HepG2 (cell line): ENCODE measurements at regions not wholly inside any gene's neighbourhood (a gene's known extent, or its start where the extent isn't known, plus 50 kb on each side); places are given as distances from the start of the nearest gene placed in this dataset.

Source experiments
- ATAC-seq: fragments of 200-7000 bp; cut with Tn5 transposase; 3 replicates; pipeline ENCODE4 v1.9.1; 2020; ENCODE audit warnings: mild to moderate bottlenecking, moderate library complexity
- BruUV-seq: library from RNA; stranded (reverse); fragments of 400-500 nt; replicated peaks from 2 replicates; lab custom pipeline; 2021; lab: Mats Ljungman, UMichigan
- CTCF ChIA-PET: fragments of 300-600 bp; formaldehyde crosslinking; extraction: SDS; loops from one replicate; lab custom pipeline; 2021; ENCODE audit warnings: low total read pairs, inconsistent platforms, low intra/inter-chr PET ratio; lab: Yijun Ruan, JAX
- POLR2A ChIA-PET: fragments of 350-600 bp; sonication (Branson Sonifier 250); formaldehyde crosslinking; loops from one replicate; lab custom pipeline; 2020; ENCODE audit warnings: antibody characterized with exemption, inconsistent platforms; lab: Yijun Ruan, JAX
- DNase-seq: peaks from one replicate; pipeline ENCODE4 v3.0.0-alpha.2; 2015; ENCODE audit warnings: low spot score
- FAIRE-seq: peaks from 3 replicates; lab custom pipeline; 2011; peaks lifted over from hg19 to GRCh38; lab: Jason Lieb, UNC
- H2AFZ ChIP-seq: one replicate; pipeline ENCODE4 v1.6.1; 2011; ENCODE audit warnings: low read length, inconsistent platforms
- H3K27ac ChIP-seq: fragments of 300-600 bp; 3 replicates; pipeline ENCODE4 v1.8.0; 2011; ENCODE audit warnings: mixed run types, mild to moderate bottlenecking, mixed read lengths, low read length, inconsistent platforms; ENCODE audit not compliant: insufficient read depth; ENCODE audit errors: extremely low read length
- H3K27me3 ChIP-seq, 2 experiments: fragments of 200-600 bp in 1 of 2; 2 replicates in 1 of 2; 3 replicates in 1 of 2; pipeline versions ENCODE4 v1.6.0 to v1.8.0; 2011; ENCODE audit warnings: low read length in 2 of 2, mild to moderate bottlenecking in 2 of 2, moderate library complexity in 2 of 2, inconsistent platforms in 1 of 2; ENCODE audit not compliant: insufficient read depth in 2 of 2, control insufficient read depth in 1 of 2
- H3K36me3 ChIP-seq, 2 experiments: fragments of 200-600 bp in 1 of 2; replicated peaks in 1 of 2; 2 replicates in 1 of 2; 3 replicates in 1 of 2; pipeline versions ENCODE4 v1.5.1 to v1.8.0; 2011; ENCODE audit warnings: low read length in 2 of 2, inconsistent platforms in 1 of 2; ENCODE audit not compliant: insufficient read depth in 2 of 2, control insufficient read depth in 1 of 2
- H3K4me1 ChIP-seq: 2 replicates; pipeline ENCODE4 v1.5.1; 2012; ENCODE audit warnings: low read length, inconsistent platforms; ENCODE audit not compliant: insufficient read depth
- H3K4me2 ChIP-seq: 2 replicates; pipeline ENCODE4 v1.6.0; 2011; ENCODE audit warnings: low read depth, low read length, inconsistent platforms
- H3K4me3 ChIP-seq, 3 experiments: fragments of 200-600 bp in 1 of 3; sonication (generic), shearing (Covaris generic) in 1 of 3; replicated peaks in 1 of 3; 2 replicates each; pipeline ENCODE4 v1.5.1; 2011 to 2016; ENCODE audit warnings: low read length in 3 of 3, inconsistent platforms in 2 of 3, low read depth in 2 of 3, mild to moderate bottlenecking in 2 of 3, control low read depth in 1 of 3, mixed read lengths in 1 of 3; ENCODE audit not compliant: insufficient read depth in 1 of 3
- H3K79me2 ChIP-seq: one replicate; pipeline ENCODE4 v1.6.1; 2011; ENCODE audit warnings: low read length, inconsistent platforms; ENCODE audit not compliant: insufficient read depth
- H3K9ac ChIP-seq: 2 replicates; pipeline ENCODE4 v1.6.0; 2011; ENCODE audit warnings: mild to moderate bottlenecking, low read depth, low read length, inconsistent platforms; ENCODE audit not compliant: insufficient read depth
- H3K9me3 ChIP-seq: 2 replicates; pipeline ENCODE4 v1.5.1; 2012; ENCODE audit warnings: mild to moderate bottlenecking, low read length
- H4K20me1 ChIP-seq: 2 replicates; pipeline ENCODE4 v1.6.0; 2011; ENCODE audit warnings: inconsistent platforms, mild to moderate bottlenecking, low read length, moderate library complexity; ENCODE audit not compliant: insufficient read depth
- ASH2L ChIP-seq: fragments of 300-600, 200-600 bp; sonication (generic); IDR thresholded peaks from 2 replicates; pipeline ENCODE4 v1.7.0; 2017; ENCODE audit warnings: low read depth, mild to moderate bottlenecking, moderate library complexity, mixed read lengths, low read length; ENCODE audit not compliant: insufficient read length
- MBNL3 ChIP-seq: fragments of 250-450 bp; sonication (Bioruptor Pico); conservative IDR thresholded peaks from 2 replicates; pipeline ENCODE4 v1.8.0; 2022; ENCODE audit warnings: mild to moderate bottlenecking, inconsistent platforms
- SAFB2 ChIP-seq: sonication (generic); formaldehyde crosslinking; IDR thresholded peaks from 2 replicates; pipeline ENCODE4 v1.5.1; 2020; ENCODE audit warnings: missing genetic modification reagents, low read depth, mild to moderate bottlenecking, borderline replicate concordance
- TCF7L2 ChIP-seq: IDR thresholded peaks from 2 replicates; pipeline ENCODE4 v1.6.1; 2011; ENCODE audit warnings: mild to moderate bottlenecking, low read depth, low read length, moderate library complexity
- ZNF264 ChIP-seq: sonication (generic); formaldehyde crosslinking; IDR thresholded peaks from 2 replicates; pipeline ENCODE4 v1.4.0; 2020; ENCODE audit warnings: missing genetic modification reagents
- ZNF337 ChIP-seq: sonication (generic); formaldehyde crosslinking; IDR thresholded peaks from 2 replicates; pipeline ENCODE4 v1.5.1; 2020; ENCODE audit warnings: missing genetic modification reagents, low read depth, mild to moderate bottlenecking, borderline replicate concordance
- ZNF382 ChIP-seq: sonication (generic); formaldehyde crosslinking; IDR thresholded peaks from 2 replicates; pipeline ENCODE4 v1.5.0; 2020; ENCODE audit warnings: missing genetic modification reagents, mild to moderate bottlenecking, borderline replicate concordance
- ZNF383 ChIP-seq: sonication (generic); formaldehyde crosslinking; IDR thresholded peaks from 2 replicates; pipeline ENCODE4 v1.4.0; 2020; ENCODE audit warnings: missing genetic modification reagents, mild to moderate bottlenecking, borderline replicate concordance
- ZNF747 ChIP-seq: sonication (generic); formaldehyde crosslinking; IDR thresholded peaks from 2 replicates; pipeline ENCODE4 v1.8.1; 2023; ENCODE audit warnings: missing genetic modification reagents, mild to moderate bottlenecking, borderline replicate concordance
- WGBS: methylation state at CpG from one replicate; pipeline ENCODE4 v1.1.6; 2017; ENCODE audit warnings: low lambda C conversion rate; 5-methylcytosine and 5-hydroxymethylcytosine counted together
- in situ Hi-C: cut with HindIII; loops from 2 replicates; pipeline ENCODE4 v1.10.0; 2017; ENCODE audit warnings: low pct_unique_long_range_greater_than_20kb; ENCODE audit not compliant: extremely low pct_ligation_motif_present
- intact Hi-C: fragments of 100-400 bp; cut with micrococcal nuclease; formaldehyde crosslinking; loops from one replicate; pipeline ENCODE4 v1.10.0; 2022; ENCODE audit not compliant: unreplicated experiment
- TF ChIP-seq, protein P1 (sequence below): sonication (generic); formaldehyde crosslinking; IDR thresholded peaks from 2 replicates; pipeline ENCODE4 v1.4.0; 2020; ENCODE audit warnings: mild to moderate bottlenecking, missing genetic modification reagents

- BruUV-seq: no TSS peak
- H3K27ac ChIP-seq: no peak overlapping the region
- H4K20me1 ChIP-seq: no peaks in the 10 kb centered on the region
- H3K9ac ChIP-seq: no peak overlapping the region
- no peaks in the 10 kb centered on the region for H3K4me1 ChIP-seq
- ChIA-PET CTCF (no interaction called here), POLR2A (no interaction called here)
- no peak overlapping the region for H3K4me2 ChIP-seq
- intact Hi-C loops (no loop called here), in situ Hi-C loops (no loop called here)
- TF ChIP-seq ZNF264 (CRISPR knock-in tag) (no peak), TCF7L2 (peak; percentile 31; the same call in 1 of the 2 replicates)
- ATAC-seq (no peak), FAIRE-seq (no peak), DNase-seq (peak; percentile 1)
- no peaks in the 10 kb centered on the region for H3K36me3 ChIP-seq
- no peak overlapping the region for H2AFZ ChIP-seq
- no peaks in the 10 kb centered on the region for H3K79me2 ChIP-seq
- under 1% methylated on average over 8 of the region's 8 CpGs for WGBS
- H3K4me3 ChIP-seq: no peak overlapping the region
- peaks cover 11% of the 10 kb centered on the region; the same call in 1 of the 2 replicates for H3K9me3 ChIP-seq
- H3K27me3 ChIP-seq: no peaks in the 10 kb centered on the region
These were observed 307.7 kb downstream of the MDFIC start for GRCh38 chr7:115229401-115230105.

- no peak for FAIRE-seq
- in situ Hi-C loops: no loop called here
- WGBS: 26% methylated on average over 5 of the region's 5 CpGs
These were observed 305.8 kb downstream of the MDFIC start for GRCh38 chr7:115227473-115228235.

More at GRCh38 chr7:115227473-115228235, 305.8 kb downstream of the MDFIC start:
- Histone ChIP-seq H3K36me3 (no peaks in the 10 kb centered on the region), H2AFZ (no peak overlapping the region), H3K27me3 (no peaks in the 10 kb centered on the region), H3K9ac (no peak overlapping the region), H3K4me1 (no peaks in the 10 kb centered on the region), H4K20me1 (no peaks in the 10 kb centered on the region), H3K4me3 (no peak overlapping the region), H3K9me3 (peaks cover 19% of the 10 kb centered on the region; the same call in 1 of the 2 replicates), H3K4me2 (no peak overlapping the region), H3K27ac (no peak overlapping the region), H3K79me2 (no peaks in the 10 kb centered on the region)
- ATAC-seq (no peak), DNase-seq (no peak)
- ChIA-PET CTCF (no interaction called here), POLR2A (no interaction called here)
- no TSS peak for BruUV-seq
- intact Hi-C loops: no loop called here
- TF ChIP-seq ZNF383 (CRISPR knock-in tag) (no peak), ZNF382 (CRISPR knock-in tag) (no peak), ZNF337 (CRISPR knock-in tag) (no peak), MBNL3 (CRISPR knock-in tag) (no peak), ZNF747 (CRISPR knock-in tag) (no peak), SAFB2 (CRISPR knock-in tag) (no peak), ASH2L (no peak)
- TF ChIP-seq, protein P1, sequence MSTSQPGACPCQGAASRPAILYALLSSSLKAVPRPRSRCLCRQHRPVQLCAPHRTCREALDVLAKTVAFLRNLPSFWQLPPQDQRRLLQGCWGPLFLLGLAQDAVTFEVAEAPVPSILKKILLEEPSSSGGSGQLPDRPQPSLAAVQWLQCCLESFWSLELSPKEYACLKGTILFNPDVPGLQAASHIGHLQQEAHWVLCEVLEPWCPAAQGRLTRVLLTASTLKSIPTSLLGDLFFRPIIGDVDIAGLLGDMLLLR: no peak
